Type B pancreatic cell (in vitro differentiated cells): ENCODE measurements at regions not wholly inside any gene's neighbourhood (a gene's known extent, or its start where the extent isn't known, plus 50 kb on each side); places are given as distances from the start of the nearest gene placed in this dataset.

Experiments
- DNase-seq: peaks from one replicate; pipeline ENCODE4 v3.0.0; 2021; ENCODE audit warnings: mixed read lengths; ENCODE audit not compliant: unreplicated experiment; ENCODE audit errors: extremely low spot score
- H3K27ac Mint-ChIP-seq: 2 replicates; pipeline ENCODE4 v1.8.0; 2021; ENCODE audit warnings: mild to moderate bottlenecking, mixed read lengths
- H3K27me3 Mint-ChIP-seq: 2 replicates; pipeline ENCODE4 v1.8.0; 2021; ENCODE audit warnings: mixed read lengths
- H3K36me3 Mint-ChIP-seq: 2 replicates; pipeline ENCODE4 v1.8.0; 2021; ENCODE audit warnings: mixed read lengths
- H3K4me1 Mint-ChIP-seq: one replicate; pipeline ENCODE4 v1.8.0; 2021; ENCODE audit warnings: mixed read lengths; ENCODE audit not compliant: unreplicated experiment
- H3K4me3 Mint-ChIP-seq: 2 replicates; pipeline ENCODE4 v1.8.0; 2021; ENCODE audit warnings: mild to moderate bottlenecking, mixed read lengths
- H3K9me3 Mint-ChIP-seq: 2 replicates; pipeline ENCODE4 v1.8.0; 2021; ENCODE audit warnings: mixed read lengths
- TF ChIP-seq, protein P1 (sequence below): fragments of 200-600 bp; sonication (generic); conservative IDR thresholded peaks from 2 replicates; pipeline ENCODE4 v1.5.0; 2021; ENCODE audit warnings: antibody characterized with exemption, mild to moderate bottlenecking

DNA sequence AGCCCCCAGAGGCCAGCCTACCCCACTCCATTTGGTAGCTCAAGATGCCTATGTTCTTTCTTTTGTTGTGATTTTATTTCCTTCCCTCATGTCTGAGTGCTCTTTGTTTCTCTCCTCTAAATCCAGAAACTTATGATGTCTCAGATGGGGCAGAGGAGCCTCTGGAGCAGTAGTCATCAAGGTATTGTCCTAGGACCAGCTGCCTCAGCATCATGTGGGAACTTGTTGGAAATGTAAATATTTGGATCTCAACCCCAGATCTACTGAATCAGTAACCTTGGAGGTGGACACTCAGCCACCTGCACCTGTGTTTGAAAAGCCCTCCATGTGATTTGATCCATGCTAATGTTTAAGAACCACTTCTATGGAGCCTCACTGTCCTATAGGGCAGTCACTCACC is 593.1 kb upstream of the PLXNA2 start:
- no peaks in the 10 kb centered on the region for H3K36me3 Mint-ChIP-seq
- no peak overlapping the region for H3K27ac Mint-ChIP-seq
- H3K9me3 Mint-ChIP-seq: peaks cover 10% of the 10 kb centered on the region
- TF ChIP-seq, protein P1, sequence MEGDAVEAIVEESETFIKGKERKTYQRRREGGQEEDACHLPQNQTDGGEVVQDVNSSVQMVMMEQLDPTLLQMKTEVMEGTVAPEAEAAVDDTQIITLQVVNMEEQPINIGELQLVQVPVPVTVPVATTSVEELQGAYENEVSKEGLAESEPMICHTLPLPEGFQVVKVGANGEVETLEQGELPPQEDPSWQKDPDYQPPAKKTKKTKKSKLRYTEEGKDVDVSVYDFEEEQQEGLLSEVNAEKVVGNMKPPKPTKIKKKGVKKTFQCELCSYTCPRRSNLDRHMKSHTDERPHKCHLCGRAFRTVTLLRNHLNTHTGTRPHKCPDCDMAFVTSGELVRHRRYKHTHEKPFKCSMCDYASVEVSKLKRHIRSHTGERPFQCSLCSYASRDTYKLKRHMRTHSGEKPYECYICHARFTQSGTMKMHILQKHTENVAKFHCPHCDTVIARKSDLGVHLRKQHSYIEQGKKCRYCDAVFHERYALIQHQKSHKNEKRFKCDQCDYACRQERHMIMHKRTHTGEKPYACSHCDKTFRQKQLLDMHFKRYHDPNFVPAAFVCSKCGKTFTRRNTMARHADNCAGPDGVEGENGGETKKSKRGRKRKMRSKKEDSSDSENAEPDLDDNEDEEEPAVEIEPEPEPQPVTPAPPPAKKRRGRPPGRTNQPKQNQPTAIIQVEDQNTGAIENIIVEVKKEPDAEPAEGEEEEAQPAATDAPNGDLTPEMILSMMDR: no peak
- peaks cover 27% of the 10 kb centered on the region for H3K27me3 Mint-ChIP-seq
- no peak for DNase-seq
- peaks cover 49% of the 10 kb centered on the region for H3K4me1 Mint-ChIP-seq
- H3K4me3 Mint-ChIP-seq: no peak overlapping the region

GRCh38 chr1:208841436-208841835 is 597.3 kb upstream of the PLXNA2 start:
- TF ChIP-seq, protein P1: no peak
- Mint-ChIP-seq H3K27ac (no peak overlapping the region), H3K4me1 (peaks cover 22% of the 10 kb centered on the region), H3K36me3 (no peaks in the 10 kb centered on the region), H3K27me3 (peaks cover 23% of the 10 kb centered on the region), H3K9me3 (peaks cover 6% of the 10 kb centered on the region), H3K4me3 (no peak overlapping the region)
- DNase-seq: no peak

GRCh38 chr1:208842451-208842850 is 598.3 kb upstream of the PLXNA2 start:
- DNase-seq: no peak
- H3K36me3 Mint-ChIP-seq: no peaks in the 10 kb centered on the region
- H3K27ac Mint-ChIP-seq: no peak overlapping the region
- H3K27me3 Mint-ChIP-seq: peaks cover 20% of the 10 kb centered on the region
- peaks cover 13% of the 10 kb centered on the region for H3K4me1 Mint-ChIP-seq
- H3K9me3 Mint-ChIP-seq: peaks cover 6% of the 10 kb centered on the region
- H3K4me3 Mint-ChIP-seq: no peak overlapping the region
- TF ChIP-seq, protein P1: no peak

GRCh38 chr1:208844158-208844557 is 600.0 kb upstream of the PLXNA2 start:
- H3K27ac Mint-ChIP-seq: no peak overlapping the region
- no peak overlapping the region for H3K4me3 Mint-ChIP-seq
- peaks cover 14% of the 10 kb centered on the region for H3K27me3 Mint-ChIP-seq
- no peaks in the 10 kb centered on the region for H3K36me3 Mint-ChIP-seq
- DNase-seq: no peak
- H3K9me3 Mint-ChIP-seq: no peaks in the 10 kb centered on the region
- TF ChIP-seq, protein P1: no peak
- peaks cover 7% of the 10 kb centered on the region for H3K4me1 Mint-ChIP-seq

DNA sequence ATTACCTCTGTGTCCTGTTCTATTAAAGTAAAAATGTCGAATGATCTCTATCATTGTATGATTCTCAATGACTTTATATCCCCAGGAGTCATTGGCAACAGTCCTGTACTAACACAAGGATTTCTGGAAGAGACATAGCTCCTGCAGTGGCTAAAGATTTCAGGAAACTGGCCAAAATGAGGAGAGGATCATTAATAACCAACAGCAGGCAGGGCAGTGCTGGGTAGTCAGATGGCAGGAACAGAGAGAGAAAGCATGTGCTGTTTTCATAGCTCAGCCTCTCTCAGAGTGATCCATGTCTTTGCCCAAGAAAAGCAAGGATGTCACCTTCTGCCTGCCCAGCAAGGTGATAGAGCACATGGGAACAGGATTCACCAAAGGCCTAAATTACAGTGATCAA is 604.7 kb upstream of the PLXNA2 start:
- no peak overlapping the region for H3K27ac Mint-ChIP-seq
- H3K36me3 Mint-ChIP-seq: no peaks in the 10 kb centered on the region
- DNase-seq: no peak
- no peaks in the 10 kb centered on the region for H3K27me3 Mint-ChIP-seq
- TF ChIP-seq, protein P1: no peak
- no peak overlapping the region for H3K4me3 Mint-ChIP-seq
- no peaks in the 10 kb centered on the region for H3K4me1 Mint-ChIP-seq
- no peaks in the 10 kb centered on the region for H3K9me3 Mint-ChIP-seq

DNA sequence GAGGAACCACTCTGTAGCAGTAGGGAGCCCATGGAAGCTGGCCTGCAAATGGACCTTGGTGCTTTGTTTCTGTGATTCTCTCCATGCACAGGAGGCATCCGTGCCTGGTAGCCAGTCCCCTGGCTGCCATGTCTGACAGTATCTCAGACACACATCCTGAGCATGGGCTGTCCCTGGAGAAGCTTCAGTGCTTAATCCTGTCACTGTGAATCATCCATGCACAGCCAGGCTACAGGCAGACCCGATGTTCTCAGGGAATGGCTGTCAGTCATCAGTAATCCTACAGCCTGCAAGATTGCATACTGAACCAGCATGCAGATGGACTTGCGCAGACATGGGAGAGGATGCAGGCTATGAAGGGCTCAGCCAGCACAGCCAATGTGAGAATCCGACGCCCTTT is 606.3 kb upstream of the PLXNA2 start:
- H3K9me3 Mint-ChIP-seq: no peaks in the 10 kb centered on the region
- H3K36me3 Mint-ChIP-seq: no peaks in the 10 kb centered on the region
- no peak for DNase-seq
- H3K27ac Mint-ChIP-seq: no peak overlapping the region
- TF ChIP-seq, protein P1: no peak
- H3K4me1 Mint-ChIP-seq: no peaks in the 10 kb centered on the region
- H3K4me3 Mint-ChIP-seq: no peak overlapping the region
- H3K27me3 Mint-ChIP-seq: no peaks in the 10 kb centered on the region
